ENCODE measurements at regions not wholly inside any gene's neighbourhood (a gene's known extent, or its start where the extent isn't known, plus 50 kb on each side); places are given as distances from the start of the nearest gene placed in this dataset.

- no peak for DNase-seq
- intact Hi-C loops (cut with micrococcal nuclease): no loop called here
These were observed 59.1 kb upstream of the HRH2 start for GRCh38 chr5:175598774-175599173.

GRCh38 chr5:175599210-175599609 is 58.7 kb upstream of the HRH2 start:
- H3K4me1 ChIP-seq (ENCODE audit: control insufficient read depth, insufficient read depth, low read length): no peaks in the 10 kb centered on the region
- 64% methylated on average over 7 of the region's 7 CpGs for WGBS (ENCODE audit: insufficient coverage)

More at GRCh38 chr5:175598774-175599173, 59.1 kb upstream of the HRH2 start:
- no peaks in the 10 kb centered on the region for H3K9me3 Mint-ChIP-seq
- no peak overlapping the region for H3K27ac Mint-ChIP-seq
- 96% methylated on average over 7 of the region's 7 CpGs for WGBS (ENCODE audit: insufficient coverage)
- no peaks in the 10 kb centered on the region for H3K9me3 ChIP-seq (ENCODE audit: control insufficient read depth, insufficient read depth, low read length)
- no peaks in the 10 kb centered on the region for H3K4me1 Mint-ChIP-seq
- no peaks in the 10 kb centered on the region for H3K36me3 ChIP-seq (ENCODE audit: control insufficient read depth, insufficient read depth, low read length)
- no peak for TF ChIP-seq CTCF (IDR thresholded peaks at IDR 0.05)
- no peak for ATAC-seq
- H3K4me3 Mint-ChIP-seq: no peak overlapping the region
- H3K27ac ChIP-seq (ENCODE audit: low read length): no peak overlapping the region
- no peaks in the 10 kb centered on the region for H3K27me3 ChIP-seq (ENCODE audit: control insufficient read depth, insufficient read depth, low read length)
- H3K27me3 Mint-ChIP-seq (ENCODE audit: low read depth in 2 of 2): peaks cover 11 to 13% of the 10 kb centered on the region in 2 donors
- no peaks in the 10 kb centered on the region for H3K36me3 Mint-ChIP-seq
- no peak overlapping the region for H3K4me3 ChIP-seq (ENCODE audit: low read length)
- no peaks in the 10 kb centered on the region for H3K4me1 ChIP-seq (ENCODE audit: control insufficient read depth, insufficient read depth, low read length)

GRCh38 chr5:175603987-175604739 is 53.7 kb upstream of the HRH2 start:
- 67% methylated on average over 2 of the region's 4 CpGs for WGBS (ENCODE audit: insufficient coverage)
- intact Hi-C loops (cut with micrococcal nuclease): no loop called here
- DNase-seq: no peak

More at GRCh38 chr5:175599210-175599609, 58.7 kb upstream of the HRH2 start:
- H3K4me3 ChIP-seq (ENCODE audit: low read length): no peak overlapping the region
- no peaks in the 10 kb centered on the region for H3K36me3 ChIP-seq (ENCODE audit: control insufficient read depth, insufficient read depth, low read length)
- ATAC-seq: no peak
- no peak for DNase-seq
- Mint-ChIP-seq H3K36me3 (no peaks in the 10 kb centered on the region), H3K4me1 (no peaks in the 10 kb centered on the region), H3K27me3 (ENCODE audit: low read depth in 2 of 2) (peaks cover 10 to 18% of the 10 kb centered on the region in 2 donors), H3K27ac (no peak overlapping the region), H3K4me3 (no peak overlapping the region), H3K9me3 (no peaks in the 10 kb centered on the region)
- TF ChIP-seq CTCF (IDR thresholded peaks at IDR 0.05): no peak
- H3K27me3 ChIP-seq (ENCODE audit: control insufficient read depth, insufficient read depth, low read length): no peaks in the 10 kb centered on the region
- H3K9me3 ChIP-seq (ENCODE audit: control insufficient read depth, insufficient read depth, low read length): no peaks in the 10 kb centered on the region
- H3K27ac ChIP-seq (ENCODE audit: low read length): no peak overlapping the region
- intact Hi-C loops (cut with micrococcal nuclease): no loop called here

More at GRCh38 chr5:175603987-175604739, 53.7 kb upstream of the HRH2 start:
- Mint-ChIP-seq H3K36me3 (no peaks in the 10 kb centered on the region), H3K9me3 (no peaks in the 10 kb centered on the region), H3K4me3 (no peak overlapping the region), H3K27me3 (ENCODE audit: low read depth in 2 of 2) (peaks cover 4 to 25% of the 10 kb centered on the region in 2 donors), H3K27ac (no peak overlapping the region), H3K4me1 (no peaks in the 10 kb centered on the region)
- Histone ChIP-seq H3K9me3 (ENCODE audit: control insufficient read depth, insufficient read depth, low read length) (no peaks in the 10 kb centered on the region), H3K36me3 (ENCODE audit: control insufficient read depth, insufficient read depth, low read length) (no peaks in the 10 kb centered on the region), H3K27ac (ENCODE audit: low read length) (no peak overlapping the region), H3K4me1 (ENCODE audit: control insufficient read depth, insufficient read depth, low read length) (no peaks in the 10 kb centered on the region), H3K4me3 (ENCODE audit: low read length) (no peak overlapping the region), H3K27me3 (ENCODE audit: control insufficient read depth, insufficient read depth, low read length) (no peaks in the 10 kb centered on the region)
- no peak for TF ChIP-seq CTCF (IDR thresholded peaks at IDR 0.05)
- no peak for ATAC-seq

Measured in natural killer cell (primary cell).